Epithelial cell of esophagus (primary cell): ENCODE measurements at regions not wholly inside any gene's neighbourhood (a gene's known extent, or its start where the extent isn't known, plus 50 kb on each side); places are given as distances from the start of the nearest gene placed in this dataset.
A peak's percentile ranks its signal among the peaks of the same experiment; 100 is the strongest.

Experiments
- DNase-seq: peaks from one replicate; pipeline ENCODE4 v3.0.0; 2010; ENCODE audit warnings: low read depth
- H3K4me3 ChIP-seq: 2 replicates; pipeline ENCODE4 v1.5.1; 2011; ENCODE audit warnings: mild to moderate bottlenecking, low read length, control low read depth
- TF ChIP-seq, protein P1 (sequence below): IDR thresholded peaks from 2 replicates; pipeline ENCODE4 v1.5.1; 2011; ENCODE audit warnings: low read depth, mild to moderate bottlenecking, low read length, control low read depth, inconsistent platforms; ENCODE audit not compliant: insufficient read depth; ENCODE audit errors: missing control alignments

- DNase-seq = no peak
- no peak overlapping the region for H3K4me3 ChIP-seq
- TF ChIP-seq, protein P1, sequence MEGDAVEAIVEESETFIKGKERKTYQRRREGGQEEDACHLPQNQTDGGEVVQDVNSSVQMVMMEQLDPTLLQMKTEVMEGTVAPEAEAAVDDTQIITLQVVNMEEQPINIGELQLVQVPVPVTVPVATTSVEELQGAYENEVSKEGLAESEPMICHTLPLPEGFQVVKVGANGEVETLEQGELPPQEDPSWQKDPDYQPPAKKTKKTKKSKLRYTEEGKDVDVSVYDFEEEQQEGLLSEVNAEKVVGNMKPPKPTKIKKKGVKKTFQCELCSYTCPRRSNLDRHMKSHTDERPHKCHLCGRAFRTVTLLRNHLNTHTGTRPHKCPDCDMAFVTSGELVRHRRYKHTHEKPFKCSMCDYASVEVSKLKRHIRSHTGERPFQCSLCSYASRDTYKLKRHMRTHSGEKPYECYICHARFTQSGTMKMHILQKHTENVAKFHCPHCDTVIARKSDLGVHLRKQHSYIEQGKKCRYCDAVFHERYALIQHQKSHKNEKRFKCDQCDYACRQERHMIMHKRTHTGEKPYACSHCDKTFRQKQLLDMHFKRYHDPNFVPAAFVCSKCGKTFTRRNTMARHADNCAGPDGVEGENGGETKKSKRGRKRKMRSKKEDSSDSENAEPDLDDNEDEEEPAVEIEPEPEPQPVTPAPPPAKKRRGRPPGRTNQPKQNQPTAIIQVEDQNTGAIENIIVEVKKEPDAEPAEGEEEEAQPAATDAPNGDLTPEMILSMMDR = no peak
These were observed 87.5 kb upstream of the DAZL start for GRCh38 chr3:16692486-16693344.

DNA sequence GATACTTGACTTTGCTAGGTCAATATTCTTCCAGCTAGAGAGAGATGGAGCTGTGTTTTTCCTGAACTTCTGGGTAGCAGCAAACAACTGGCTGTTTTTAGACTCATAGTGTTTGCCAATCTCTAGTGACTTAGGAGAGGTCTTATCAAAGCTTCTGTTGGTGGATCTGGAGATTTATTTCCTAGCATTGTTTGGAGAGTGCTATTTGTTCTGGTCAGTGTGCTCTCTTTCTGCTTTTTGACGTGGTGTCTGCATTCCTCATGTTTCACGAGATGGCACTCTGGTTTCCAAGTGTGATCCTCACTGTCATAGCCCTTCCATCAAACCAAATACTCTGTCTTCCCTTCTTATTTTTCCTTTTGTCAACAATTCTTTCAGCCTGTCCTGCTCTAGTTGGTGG, 88.6 kb upstream of the DAZL start:
- TF ChIP-seq, protein P1 = no peak
- no peak overlapping the region for H3K4me3 ChIP-seq
- DNase-seq = no peak

- TF ChIP-seq, protein P1 = no peak
- DNase-seq = no peak
- no peak overlapping the region for H3K4me3 ChIP-seq
These were observed 90.5 kb upstream of the DAZL start for GRCh38 chr3:16695710-16696109.

DNA sequence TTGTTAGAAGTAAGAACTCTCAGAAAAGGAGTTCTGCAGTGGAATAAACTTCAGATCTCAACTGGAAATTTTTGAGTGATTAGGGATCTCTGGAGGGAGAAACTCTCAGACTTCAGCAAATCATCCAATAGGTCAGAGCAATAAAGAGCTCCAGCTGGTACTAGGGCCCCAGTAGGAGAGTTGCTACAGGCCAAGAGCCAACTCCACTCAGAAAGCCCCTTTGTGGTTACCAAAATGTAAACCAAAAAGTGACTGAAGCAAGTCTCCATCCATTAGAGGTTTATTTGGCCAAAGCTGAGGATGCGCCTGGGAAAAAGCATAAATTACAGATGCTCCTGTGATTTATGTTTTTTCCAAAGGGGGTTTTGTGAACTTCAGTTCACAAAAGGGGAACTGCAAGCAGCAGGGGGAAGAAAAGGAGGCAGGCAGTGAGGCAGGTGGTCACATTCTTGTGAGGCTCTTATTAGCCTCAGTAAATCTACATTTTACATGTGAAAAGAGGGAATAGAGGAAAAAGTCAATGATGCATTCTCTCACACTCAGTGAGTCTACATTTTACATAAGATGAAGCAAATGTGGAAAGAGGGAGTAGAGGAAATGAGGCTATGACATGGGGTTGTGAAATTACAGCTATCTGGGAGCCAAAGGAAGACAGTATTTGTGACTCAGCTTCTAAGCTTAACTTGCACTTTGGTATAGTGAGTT, 92.4 kb upstream of the DAZL start:
- TF ChIP-seq, protein P1 = no peak
- no peak overlapping the region for H3K4me3 ChIP-seq
- DNase-seq = peak; percentile 36

DNA sequence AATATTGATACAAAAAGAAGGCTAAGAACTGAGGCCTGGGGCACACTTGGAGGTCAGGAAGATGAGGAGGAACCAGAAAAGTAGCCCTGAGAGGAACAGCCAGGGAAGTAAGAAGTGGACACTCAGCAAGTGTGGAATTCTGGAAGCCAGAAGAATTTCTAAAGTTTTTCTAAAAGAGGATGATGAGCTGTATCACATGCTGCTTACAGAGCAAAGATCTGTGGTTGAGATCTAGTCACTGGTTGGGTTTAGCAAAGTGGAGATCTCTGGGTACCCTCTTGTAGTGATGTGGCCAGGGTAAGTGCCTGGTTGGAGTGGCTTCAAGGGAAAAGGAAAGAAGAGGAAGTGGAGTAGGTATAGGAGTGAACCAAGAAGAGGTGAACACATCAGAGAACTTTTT, 95.4 kb upstream of the DAZL start:
- no peak overlapping the region for H3K4me3 ChIP-seq
- DNase-seq = no peak
- TF ChIP-seq, protein P1 = no peak

DNA sequence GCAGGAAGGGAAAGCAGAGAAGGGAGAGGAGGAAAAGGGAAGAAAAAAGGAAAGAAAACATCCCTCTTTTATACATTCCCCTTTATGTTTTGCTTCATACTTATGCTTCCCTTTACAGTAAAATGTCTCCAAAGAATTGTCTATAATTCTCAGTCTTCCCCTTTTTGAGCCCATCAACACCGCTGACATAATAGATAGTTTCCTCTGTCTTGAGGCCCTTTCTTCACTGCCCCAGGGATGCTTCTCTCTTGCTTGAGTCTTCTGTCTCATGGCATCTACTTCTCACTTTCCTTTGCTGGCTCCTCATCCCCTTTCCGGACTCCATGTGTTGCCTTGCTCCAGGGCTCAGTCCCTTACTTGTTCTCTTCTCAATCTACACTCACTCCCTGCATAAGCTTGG, 99.7 kb upstream of the DAZL start:
- no peak overlapping the region for H3K4me3 ChIP-seq
- TF ChIP-seq, protein P1 = no peak
- DNase-seq = no peak
